Heart left ventricle (tissue), 13 donors: ENCODE measurements at regions not wholly inside any gene's neighbourhood (a gene's known extent, or its start where the extent isn't known, plus 50 kb on each side); places are given as distances from the start of the nearest gene placed in this dataset.

Experiments
- CTCF ChIP-seq, 12 donors: fragments of 200-600 bp; sonication (generic) in 4 of 12; IDR thresholded peaks; one replicate each; pipeline versions ENCODE4 v1.5.0 to v1.8.0; 2018 to 2022; ENCODE audit warnings: antibody characterized with exemption in 12 of 12, mild to moderate bottlenecking in 5 of 12
- POLR2A ChIP-seq, 2 donors: fragments of 450-650 bp; IDR thresholded peaks; one replicate each; pipeline ENCODE4 v1.6.1; 2017; ENCODE audit warnings: antibody characterized with exemption in 2 of 2, mild to moderate bottlenecking in 2 of 2, moderate library complexity in 2 of 2
- donor health status: ischemic (EF 13 %, LVEDD 7.1; RV severe dilation, severe dysfunction).
- donor health status: DM: no; HTN: yes; CAD: no.
- donor health status: DM: no; HTN: no; CAD: no.
- donor health status: ischemic (EF 25% LVEDD 6.9; RV normal size, moderate dysfunction).
- donor health status: ischemic (EF 25% LVEDD 5.7; RV mildly dilated, moderate dysfunction).
- donor health status: ischemic (EF 35%, LVEDD 5.7; RV mildly dilated, moderate dysfunction).
- donor health status: nonischemic (EF 11% LVEDD 7.7; RV severe dilation, severe dysfunction).
- donor health status: DM: yes; HTN: yes; CAD: no.
- donor health status: PGD.
- donor health status: ischemic (EF 29% LVEDD 5.4; RV normal size, mild dysfunction).
- donor health status: nonischemic (EF 23%, LVEDD 6.1; RV moderate dilation, normal function).

- TF ChIP-seq CTCF (IDR thresholded peaks at IDR 0.05) = no peak
- TF ChIP-seq POLR2A (IDR thresholded peaks at IDR 0.05) = no peak
Observed at GRCh38 chr20:54351371-54352136, 123.8 kb upstream of the DOK5 start.
